ENCODE measurements at regions not wholly inside any gene's neighbourhood (a gene's known extent, or its start where the extent isn't known, plus 50 kb on each side); places are given as distances from the start of the nearest gene placed in this dataset.
"Not testable (repeated sequence)": the region's sequence is repeated elsewhere in the genome, so short reads cannot be mapped to it uniquely, and the experiment has no call there.

GRCh38 chr17:26936645-26937044, 357.3 kb upstream of the WSB1 start:
- DNase-seq (ENCODE audit: low read depth) = not testable (repeated sequence)

- not testable (repeated sequence) for DNase-seq (ENCODE audit: low read depth)
These were observed 356.1 kb upstream of the WSB1 start for GRCh38 chr17:26937750-26938322.

GRCh38 chr17:26939755-26940154, 354.2 kb upstream of the WSB1 start:
- not testable (repeated sequence) for DNase-seq (ENCODE audit: low read depth)

GRCh38 chr17:26940587-26940986, 353.3 kb upstream of the WSB1 start:
- not testable (repeated sequence) for DNase-seq (ENCODE audit: low read depth)

- no peak for DNase-seq (ENCODE audit: low read depth)
These were observed 331.4 kb upstream of the WSB1 start for GRCh38 chr17:26962255-26963162.

- no peak for DNase-seq (ENCODE audit: low read depth)
These were observed 330.8 kb upstream of the WSB1 start for GRCh38 chr17:26963163-26963503.

- not testable (repeated sequence) for DNase-seq (ENCODE audit: low read depth)
These were observed 327.9 kb upstream of the WSB1 start for GRCh38 chr17:26965898-26966624.

GRCh38 chr17:26966625-26967179, 327.2 kb upstream of the WSB1 start:
- DNase-seq (ENCODE audit: low read depth) = not testable (repeated sequence)

- not testable (repeated sequence) for DNase-seq (ENCODE audit: low read depth)
These were observed 312.0 kb upstream of the WSB1 start for GRCh38 chr17:26981845-26982425.

GRCh38 chr17:26982563-26982962, 311.4 kb upstream of the WSB1 start:
- not testable (repeated sequence) for DNase-seq (ENCODE audit: low read depth)

GRCh38 chr17:26987851-26988250, 306.1 kb upstream of the WSB1 start:
- not testable (repeated sequence) for DNase-seq (ENCODE audit: low read depth)

GRCh38 chr17:26994648-26995047, 299.3 kb upstream of the WSB1 start:
- not testable (repeated sequence) for DNase-seq (ENCODE audit: low read depth)

GRCh38 chr17:26996146-26996916, 297.6 kb upstream of the WSB1 start:
- DNase-seq (ENCODE audit: low read depth) = not testable (repeated sequence)

- DNase-seq (ENCODE audit: low read depth) = not testable (repeated sequence)
These were observed 286.0 kb upstream of the WSB1 start for GRCh38 chr17:27007734-27008531.

GRCh38 chr17:27009087-27009486, 284.8 kb upstream of the WSB1 start:
- no peak for DNase-seq (ENCODE audit: low read depth)

- DNase-seq (ENCODE audit: low read depth) = not testable (repeated sequence)
These were observed 283.8 kb upstream of the WSB1 start for GRCh38 chr17:27010138-27010537.

- DNase-seq (ENCODE audit: low read depth) = not testable (repeated sequence)
These were observed 263.4 kb upstream of the WSB1 start for GRCh38 chr17:27030552-27030951.

- no peak for DNase-seq (ENCODE audit: low read depth)
These were observed 255.2 kb upstream of the WSB1 start for GRCh38 chr17:27038676-27039075.

GRCh38 chr17:27045039-27045438, 248.9 kb upstream of the WSB1 start:
- not testable (repeated sequence) for DNase-seq (ENCODE audit: low read depth)

GRCh38 chr17:27049104-27049784, 244.7 kb upstream of the WSB1 start:
- no peak for DNase-seq (ENCODE audit: low read depth)
